ENCODE measurements at regions not wholly inside any gene's neighbourhood (a gene's known extent, or its start where the extent isn't known, plus 50 kb on each side); places are given as distances from the start of the nearest gene placed in this dataset.

DNA sequence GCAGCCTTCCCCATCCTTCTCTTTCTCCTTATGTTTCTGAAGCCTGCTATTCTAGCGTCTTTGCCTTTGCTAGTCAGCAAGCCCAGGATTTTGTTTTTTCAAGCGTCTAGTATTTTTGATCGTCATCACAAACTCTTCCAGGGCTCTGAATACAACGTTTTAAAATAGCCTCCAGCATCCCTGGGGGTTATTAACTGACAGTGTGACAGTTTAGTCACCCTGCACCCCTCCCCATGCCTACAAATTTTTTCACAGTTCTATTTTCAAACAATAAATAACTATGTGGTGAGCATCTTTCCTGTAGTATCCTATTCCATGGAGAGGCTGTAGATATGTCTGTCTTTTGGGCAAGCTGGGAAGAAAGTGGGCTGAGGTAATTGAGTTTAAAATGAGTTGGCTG lies 280.9 kb downstream of the MAP2K4 start:
- DNase-seq: no peak
- no peak overlapping the region for H3K4me3 ChIP-seq (ENCODE audit: low read depth, low read length)
- no peak for TF ChIP-seq CTCF (IDR thresholded peaks at IDR 0.05; ENCODE audit: low read depth, low read length)
- H3K4me1 ChIP-seq: no peaks in the 10 kb centered on the region
- no peaks in the 10 kb centered on the region for H3K27me3 ChIP-seq
- no peaks in the 10 kb centered on the region for H3K9me3 ChIP-seq
- H3K36me3 ChIP-seq: no peaks in the 10 kb centered on the region

DNA sequence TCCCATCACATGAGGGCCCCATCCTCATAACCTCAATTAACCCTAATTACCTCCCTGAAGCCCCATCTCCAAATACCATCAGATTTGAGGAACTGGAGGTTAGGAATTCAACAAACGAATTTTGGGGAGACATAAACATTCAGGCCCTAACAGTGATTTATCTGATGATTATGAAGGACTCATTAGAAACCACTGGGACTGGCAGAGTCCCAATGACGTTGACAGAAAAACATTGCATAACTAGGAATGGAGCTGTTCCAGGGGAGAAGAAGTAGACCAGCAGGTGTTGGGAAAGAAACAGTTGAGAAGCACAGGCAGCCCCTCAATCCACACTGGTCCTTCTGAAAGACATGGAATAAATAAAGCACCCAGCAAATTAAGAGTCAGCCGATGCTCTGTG lies 282.0 kb downstream of the MAP2K4 start:
- Histone ChIP-seq H3K27me3 (no peaks in the 10 kb centered on the region), H3K4me1 (no peaks in the 10 kb centered on the region)
- DNase-seq: no peak

GRCh38 chr17:12310811-12311210 lies 290.1 kb downstream of the MAP2K4 start:
- Histone ChIP-seq H3K27me3 (no peaks in the 10 kb centered on the region), H3K4me3 (ENCODE audit: low read depth, low read length) (no peak overlapping the region), H3K9me3 (no peaks in the 10 kb centered on the region), H3K4me1 (no peaks in the 10 kb centered on the region), H3K36me3 (no peaks in the 10 kb centered on the region)
- TF ChIP-seq CTCF (IDR thresholded peaks at IDR 0.05; ENCODE audit: low read depth, low read length): no peak
- no peak for DNase-seq

More for the DNA sequence above, 282.0 kb downstream of the MAP2K4 start:
- Histone ChIP-seq H3K9me3 (no peaks in the 10 kb centered on the region), H3K4me3 (ENCODE audit: low read depth, low read length) (no peak overlapping the region), H3K36me3 (no peaks in the 10 kb centered on the region)
- no peak for TF ChIP-seq CTCF (IDR thresholded peaks at IDR 0.05; ENCODE audit: low read depth, low read length)

- no peak for TF ChIP-seq CTCF (IDR thresholded peaks at IDR 0.05; ENCODE audit: low read depth, low read length)
- Histone ChIP-seq H3K27me3 (no peaks in the 10 kb centered on the region), H3K9me3 (no peaks in the 10 kb centered on the region), H3K36me3 (no peaks in the 10 kb centered on the region), H3K4me3 (ENCODE audit: low read depth, low read length) (no peak overlapping the region), H3K4me1 (no peaks in the 10 kb centered on the region)
- DNase-seq: no peak
Measured at GRCh38 chr17:12312692-12313091, 292.0 kb downstream of the MAP2K4 start.

DNA sequence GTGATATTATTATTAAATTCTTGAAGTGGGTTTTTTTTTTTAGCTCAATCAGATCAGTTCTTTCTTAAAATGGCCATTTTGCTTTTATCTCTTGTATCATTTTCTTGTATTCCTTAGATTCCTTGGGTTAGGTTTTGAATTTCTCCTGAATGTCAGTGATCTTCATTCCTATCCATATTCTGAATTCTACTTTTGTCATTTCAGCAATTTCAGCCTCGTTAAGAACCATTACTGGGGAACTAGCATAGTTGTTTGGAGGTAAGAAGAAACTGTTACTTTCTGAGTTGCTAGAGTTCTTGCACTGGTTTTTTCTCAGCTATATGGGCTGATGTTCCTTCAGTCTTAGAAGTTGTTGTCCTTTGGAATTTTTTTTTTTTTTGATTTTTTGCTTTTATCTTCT lies 293.1 kb downstream of the MAP2K4 start:
- no peak for TF ChIP-seq CTCF (IDR thresholded peaks at IDR 0.05; ENCODE audit: low read depth, low read length)
- Histone ChIP-seq H3K4me1 (no peaks in the 10 kb centered on the region), H3K36me3 (no peaks in the 10 kb centered on the region), H3K4me3 (ENCODE audit: low read depth, low read length) (no peak overlapping the region), H3K27me3 (no peaks in the 10 kb centered on the region), H3K9me3 (no peaks in the 10 kb centered on the region)
- DNase-seq: no peak

GRCh38 chr17:12316021-12316420 lies 295.3 kb downstream of the MAP2K4 start:
- Histone ChIP-seq H3K27me3 (no peaks in the 10 kb centered on the region), H3K4me1 (no peaks in the 10 kb centered on the region), H3K9me3 (no peaks in the 10 kb centered on the region), H3K36me3 (no peaks in the 10 kb centered on the region), H3K4me3 (ENCODE audit: low read depth, low read length) (no peak overlapping the region)
- no peak for TF ChIP-seq CTCF (IDR thresholded peaks at IDR 0.05; ENCODE audit: low read depth, low read length)
- DNase-seq: no peak
